ENCODE measurements at regions not wholly inside any gene's neighbourhood (a gene's known extent, or its start where the extent isn't known, plus 50 kb on each side); places are given as distances from the start of the nearest gene placed in this dataset.

DNA sequence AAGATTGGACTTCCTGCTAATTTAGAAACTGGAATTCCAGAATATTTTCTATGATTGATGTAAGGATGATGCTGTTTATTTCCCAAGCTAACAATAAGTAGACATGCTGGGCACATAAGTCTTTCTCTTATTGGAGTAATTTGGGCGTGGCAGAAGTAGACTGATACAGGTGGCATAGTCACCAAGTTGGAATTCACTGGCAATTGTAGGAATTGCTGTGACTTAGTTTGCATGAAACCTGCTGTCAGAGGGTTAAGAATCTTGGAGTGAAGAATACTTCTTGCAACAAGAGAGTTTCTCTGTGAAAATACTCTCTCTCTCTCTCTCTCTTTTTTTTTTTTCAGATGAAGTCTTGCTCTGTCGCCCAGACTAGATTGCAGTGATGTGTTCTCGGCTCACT, 569.7 kb downstream of the REEP3 start:
- H3K4me3 Mint-ChIP-seq: no peak overlapping the region
- H3K27me3 Mint-ChIP-seq: no peaks in the 10 kb centered on the region
- ChIA-PET CTCF (no interaction called here), POLR2A (no interaction called here)
- no peak for ATAC-seq (ENCODE audit: low read depth)
- H3K4me1 Mint-ChIP-seq: no peaks in the 10 kb centered on the region
- H3K9me3 Mint-ChIP-seq: no peaks in the 10 kb centered on the region
- DNase-seq: no peak
- TF ChIP-seq, protein P1, sequence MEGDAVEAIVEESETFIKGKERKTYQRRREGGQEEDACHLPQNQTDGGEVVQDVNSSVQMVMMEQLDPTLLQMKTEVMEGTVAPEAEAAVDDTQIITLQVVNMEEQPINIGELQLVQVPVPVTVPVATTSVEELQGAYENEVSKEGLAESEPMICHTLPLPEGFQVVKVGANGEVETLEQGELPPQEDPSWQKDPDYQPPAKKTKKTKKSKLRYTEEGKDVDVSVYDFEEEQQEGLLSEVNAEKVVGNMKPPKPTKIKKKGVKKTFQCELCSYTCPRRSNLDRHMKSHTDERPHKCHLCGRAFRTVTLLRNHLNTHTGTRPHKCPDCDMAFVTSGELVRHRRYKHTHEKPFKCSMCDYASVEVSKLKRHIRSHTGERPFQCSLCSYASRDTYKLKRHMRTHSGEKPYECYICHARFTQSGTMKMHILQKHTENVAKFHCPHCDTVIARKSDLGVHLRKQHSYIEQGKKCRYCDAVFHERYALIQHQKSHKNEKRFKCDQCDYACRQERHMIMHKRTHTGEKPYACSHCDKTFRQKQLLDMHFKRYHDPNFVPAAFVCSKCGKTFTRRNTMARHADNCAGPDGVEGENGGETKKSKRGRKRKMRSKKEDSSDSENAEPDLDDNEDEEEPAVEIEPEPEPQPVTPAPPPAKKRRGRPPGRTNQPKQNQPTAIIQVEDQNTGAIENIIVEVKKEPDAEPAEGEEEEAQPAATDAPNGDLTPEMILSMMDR (IDR thresholded peaks at IDR 0.05): no peak
- H3K36me3 Mint-ChIP-seq (ENCODE audit: low read depth): no peaks in the 10 kb centered on the region
- intact Hi-C loops (cut with micrococcal nuclease): no loop called here
- H3K27ac Mint-ChIP-seq: no peak overlapping the region

DNA sequence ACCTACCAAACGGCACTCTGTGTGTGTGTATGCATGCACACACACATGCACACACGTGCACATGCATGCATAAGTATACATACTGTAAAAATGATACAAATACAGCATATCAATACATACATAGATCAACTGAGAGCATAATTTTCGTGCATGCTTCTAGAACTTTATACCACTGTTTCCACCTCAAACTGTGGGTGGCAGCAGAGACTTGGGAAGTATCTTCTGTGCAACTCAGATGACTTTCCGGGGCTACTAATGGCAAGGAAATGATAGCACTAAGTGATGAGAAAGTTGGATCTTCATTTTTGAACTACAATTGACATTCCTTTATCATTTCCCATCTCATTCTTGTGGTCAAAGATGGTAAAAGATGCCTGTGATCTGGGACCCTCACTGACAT, 570.7 kb downstream of the REEP3 start:
- Mint-ChIP-seq H3K36me3 (ENCODE audit: low read depth) (no peaks in the 10 kb centered on the region), H3K9me3 (no peaks in the 10 kb centered on the region), H3K4me3 (no peak overlapping the region), H3K27me3 (no peaks in the 10 kb centered on the region), H3K4me1 (no peaks in the 10 kb centered on the region), H3K27ac (no peak overlapping the region)
- TF ChIP-seq, protein P1 (IDR thresholded peaks at IDR 0.05): no peak
- CTCF ChIA-PET: no interaction called here
- intact Hi-C loops (cut with micrococcal nuclease): no loop called here
- DNase-seq (no peak), ATAC-seq (ENCODE audit: low read depth) (no peak)
- POLR2A ChIA-PET: no interaction called here

DNA sequence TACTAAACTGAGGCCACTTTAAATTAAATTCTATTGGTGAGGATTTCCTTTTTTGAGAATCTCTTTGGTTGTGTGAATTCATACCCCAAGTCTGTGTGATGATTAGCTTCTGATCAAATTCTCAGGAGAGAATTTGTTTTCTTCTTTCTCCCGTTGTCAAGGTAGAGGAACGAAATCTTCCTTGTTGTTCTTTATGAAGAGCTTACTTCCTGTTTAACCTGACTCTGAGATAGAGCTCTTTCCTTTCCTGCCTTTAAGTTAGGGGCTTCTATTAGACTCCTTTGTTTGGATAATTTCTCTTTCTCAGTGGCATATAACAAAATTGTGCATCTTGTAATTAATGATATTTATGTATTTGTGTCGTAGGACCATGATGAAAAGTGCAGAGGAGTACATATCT, 572.1 kb downstream of the REEP3 start:
- Mint-ChIP-seq H3K27me3 (no peaks in the 10 kb centered on the region), H3K4me3 (no peak overlapping the region), H3K9me3 (no peaks in the 10 kb centered on the region), H3K27ac (no peak overlapping the region), H3K36me3 (ENCODE audit: low read depth) (no peaks in the 10 kb centered on the region), H3K4me1 (no peaks in the 10 kb centered on the region)
- ChIA-PET CTCF (no interaction called here), POLR2A (no interaction called here)
- TF ChIP-seq, protein P1 (IDR thresholded peaks at IDR 0.05): no peak
- intact Hi-C loops (cut with micrococcal nuclease): no loop called here
- no peak for DNase-seq
- no peak for ATAC-seq (ENCODE audit: low read depth)

DNA sequence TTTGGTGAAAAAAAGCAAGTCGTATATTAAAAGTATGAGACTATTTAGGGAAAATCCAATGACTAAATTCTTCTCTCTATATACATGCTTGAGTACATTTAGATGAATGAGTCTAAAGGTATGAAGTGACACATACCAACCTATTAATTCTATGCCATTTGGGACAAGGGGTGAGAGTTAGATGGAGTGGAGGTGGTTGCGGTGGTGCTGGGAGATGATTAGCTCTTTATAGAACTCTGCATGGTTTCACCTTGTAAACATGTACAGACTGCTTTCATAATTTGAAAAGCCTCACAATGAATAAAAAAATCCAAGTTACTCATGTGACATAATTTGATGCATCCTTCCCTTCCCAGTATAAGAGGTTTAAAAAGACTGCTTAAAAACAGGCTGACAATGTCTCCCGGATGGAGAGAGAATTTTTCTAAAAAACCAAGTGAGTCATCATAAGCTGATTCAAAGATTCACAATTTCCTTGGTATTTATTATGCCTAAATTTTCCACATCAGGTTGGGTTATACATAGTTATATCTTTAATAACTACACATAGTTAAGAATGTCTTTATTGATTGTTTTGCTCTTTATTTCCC, 572.8 kb downstream of the REEP3 start:
- ATAC-seq (ENCODE audit: low read depth) (no peak), DNase-seq (no peak)
- no peaks in the 10 kb centered on the region for H3K36me3 Mint-ChIP-seq (ENCODE audit: low read depth)
- ChIA-PET CTCF (no interaction called here), POLR2A (no interaction called here)
- H3K9me3 Mint-ChIP-seq: no peaks in the 10 kb centered on the region
- H3K4me1 Mint-ChIP-seq: no peaks in the 10 kb centered on the region
- TF ChIP-seq, protein P1 (IDR thresholded peaks at IDR 0.05): no peak
- intact Hi-C loops (cut with micrococcal nuclease): no loop called here
- H3K27me3 Mint-ChIP-seq: no peaks in the 10 kb centered on the region
- no peak overlapping the region for H3K4me3 Mint-ChIP-seq
- H3K27ac Mint-ChIP-seq: no peak overlapping the region

DNA sequence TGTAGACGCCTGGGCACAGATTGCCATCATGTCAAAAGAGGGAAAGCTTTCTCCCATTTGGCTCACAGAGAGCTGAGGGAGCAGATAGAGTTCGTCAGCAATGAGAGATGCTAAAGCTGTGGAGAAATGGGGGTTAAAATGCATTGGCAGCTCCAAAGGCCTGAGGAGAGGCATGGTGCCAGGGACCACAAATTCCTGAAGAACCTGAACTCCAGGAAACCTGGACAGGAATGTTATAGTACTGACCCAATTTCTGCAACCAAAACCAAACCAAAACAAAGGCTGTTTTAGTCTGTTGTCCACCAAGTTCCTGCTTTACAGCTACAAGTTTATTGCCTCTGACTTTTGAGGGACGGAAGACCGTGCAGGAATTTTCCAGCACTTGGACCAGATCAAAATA, 575.7 kb downstream of the REEP3 start:
- Mint-ChIP-seq H3K9me3 (no peaks in the 10 kb centered on the region), H3K27me3 (no peaks in the 10 kb centered on the region), H3K4me1 (no peaks in the 10 kb centered on the region), H3K4me3 (no peak overlapping the region), H3K36me3 (ENCODE audit: low read depth) (no peaks in the 10 kb centered on the region), H3K27ac (no peak overlapping the region)
- TF ChIP-seq, protein P1 (IDR thresholded peaks at IDR 0.05): no peak
- ATAC-seq (ENCODE audit: low read depth) (no peak), DNase-seq (no peak)
- CTCF ChIA-PET: no interaction called here
- intact Hi-C loops (cut with micrococcal nuclease): no loop called here
- POLR2A ChIA-PET: no interaction called here
